OCI-LY7 (cell line): ENCODE measurements at regions not wholly inside any gene's neighbourhood (a gene's known extent, or its start where the extent isn't known, plus 50 kb on each side); places are given as distances from the start of the nearest gene placed in this dataset.

ENCODE experiments used
- CTCF ChIP-seq: fragments of 200-600 bp; sonication (generic); conservative IDR thresholded peaks from 2 replicates; pipeline ENCODE4 v1.5.1; 2014; ENCODE audit warnings: mild to moderate bottlenecking, antibody characterized with exemption, low read length, moderate library complexity, mixed read lengths
- EZH2phosphoT487 ChIP-seq: fragments of 200-600 bp; sonication (generic); IDR thresholded peaks from 2 replicates; pipeline ENCODE4 v1.6.1; 2018; ENCODE audit warnings: low read depth, borderline replicate concordance, mild to moderate bottlenecking, mixed run types, antibody characterized with exemption, low read length, moderate library complexity, mixed read lengths

GRCh38 chr7:118404211-118404610 is 179.7 kb downstream of the ANKRD7 start:
- no peak for TF ChIP-seq CTCF
- no peak for TF ChIP-seq EZH2phosphoT487
